NT2/D1 (cell line): ENCODE measurements at regions not wholly inside any gene's neighbourhood (a gene's known extent, or its start where the extent isn't known, plus 50 kb on each side); places are given as distances from the start of the nearest gene placed in this dataset.

ENCODE experiments used
- DNase-seq: peaks from one replicate; pipeline ENCODE4 v3.0.0-alpha.2; 2011; ENCODE audit warnings: low read depth, low spot score
- H3K27me3 ChIP-seq: 2 replicates; pipeline ENCODE4 v1.6.0; 2011; ENCODE audit warnings: mild to moderate bottlenecking; ENCODE audit not compliant: insufficient read length, insufficient read depth
- H3K36me3 ChIP-seq: 2 replicates; pipeline ENCODE4 v1.6.1; 2011; ENCODE audit warnings: mild to moderate bottlenecking, low read length, mixed read lengths; ENCODE audit not compliant: insufficient read depth, insufficient read length
- H3K4me1 ChIP-seq: 2 replicates; pipeline ENCODE4 v1.5.1; 2011; ENCODE audit not compliant: insufficient read depth, insufficient read length
- H3K4me3 ChIP-seq: 2 replicates; pipeline ENCODE4 v1.5.1; 2011; ENCODE audit warnings: low read depth; ENCODE audit not compliant: insufficient read length
- H3K9ac ChIP-seq: 2 replicates; pipeline ENCODE4 v1.6.0; 2011; ENCODE audit warnings: low read depth; ENCODE audit not compliant: insufficient read length
- H3K9me3 ChIP-seq: 2 replicates; pipeline ENCODE4 v1.5.1; 2011; ENCODE audit warnings: mild to moderate bottlenecking, low read length; ENCODE audit not compliant: insufficient read depth
- SUZ12 ChIP-seq: IDR thresholded peaks from 2 replicates; pipeline ENCODE4 v1.6.1; 2011; ENCODE audit not compliant: insufficient read length, insufficient read depth; ENCODE audit errors: extremely low read depth
- YY1 ChIP-seq: IDR thresholded peaks from 2 replicates; pipeline ENCODE4 v1.6.1; 2011; ENCODE audit not compliant: insufficient read length, insufficient read depth
- ZNF274 ChIP-seq: IDR thresholded peaks from 2 replicates; pipeline ENCODE4 v1.6.1; 2011; ENCODE audit warnings: mild to moderate bottlenecking, low read depth, low read length

DNA sequence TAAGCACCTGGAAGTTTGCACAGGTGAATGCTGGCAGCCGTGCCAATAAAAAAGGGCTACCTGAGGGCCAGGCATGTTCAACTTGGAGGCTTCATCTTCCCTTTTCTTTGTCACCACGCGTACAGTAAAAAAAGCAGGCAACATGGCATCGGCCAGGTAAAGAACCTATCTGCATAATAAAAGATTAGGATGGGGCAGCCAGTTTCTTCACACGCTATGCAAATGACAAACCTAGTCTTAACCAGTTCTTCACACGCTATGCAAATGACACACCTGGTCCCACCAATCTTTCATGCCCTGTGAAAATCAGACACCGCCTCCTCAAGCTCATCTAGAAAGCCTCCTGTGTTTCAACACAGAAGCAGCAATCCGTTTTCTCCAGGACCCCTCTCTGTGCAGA is 413.4 kb downstream of the HLX start:
- Histone ChIP-seq H3K9me3 (no peaks in the 10 kb centered on the region), H3K9ac (no peak overlapping the region), H3K27me3 (no peaks in the 10 kb centered on the region), H3K4me3 (no peak overlapping the region), H3K36me3 (no peaks in the 10 kb centered on the region), H3K4me1 (no peaks in the 10 kb centered on the region)
- TF ChIP-seq SUZ12 (no peak), ZNF274 (no peak), YY1 (no peak)
- no peak for DNase-seq

DNA sequence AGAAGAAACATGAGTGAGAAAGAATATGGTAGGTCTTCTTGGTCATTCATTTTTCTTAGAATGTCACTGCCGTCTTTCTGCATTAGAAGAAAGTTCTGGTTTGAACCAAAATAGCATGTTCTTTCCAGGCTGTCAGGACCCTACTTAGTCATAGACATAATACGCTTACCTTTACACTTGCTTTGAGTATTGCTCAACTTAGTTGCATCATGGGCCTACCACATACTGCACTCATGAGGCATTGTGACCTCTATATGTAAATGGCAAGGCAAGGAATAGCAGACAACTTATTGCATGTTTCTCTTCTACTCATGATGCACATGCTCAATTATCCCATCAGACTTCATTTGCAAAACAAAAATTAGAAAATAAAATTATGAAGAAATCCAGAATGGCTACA is 415.0 kb downstream of the HLX start:
- TF ChIP-seq SUZ12 (no peak), ZNF274 (no peak), YY1 (no peak)
- no peaks in the 10 kb centered on the region for H3K27me3 ChIP-seq
- no peak overlapping the region for H3K4me3 ChIP-seq
- H3K9ac ChIP-seq, result no peak overlapping the region
- H3K9me3 ChIP-seq, result no peaks in the 10 kb centered on the region
- H3K36me3 ChIP-seq, result no peaks in the 10 kb centered on the region
- DNase-seq, result no peak
- no peaks in the 10 kb centered on the region for H3K4me1 ChIP-seq

DNA sequence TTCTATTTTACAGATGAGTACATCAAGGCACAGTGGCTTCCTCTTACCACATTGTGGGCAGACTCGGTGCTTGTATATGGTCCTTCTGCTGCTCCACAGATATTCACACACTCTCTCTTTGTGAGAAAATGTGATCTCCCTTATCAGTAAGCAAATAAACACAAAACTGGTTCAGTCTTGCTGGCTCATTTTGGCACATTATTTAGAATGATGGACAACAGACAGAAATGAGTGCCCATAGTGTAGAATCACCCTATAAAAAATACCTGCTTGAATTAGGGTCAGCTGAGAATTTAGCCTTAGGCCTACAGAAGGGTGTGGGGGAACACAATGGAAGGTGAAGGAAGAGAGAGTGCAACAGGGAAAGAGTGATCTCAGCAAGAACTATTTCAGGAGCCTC is 423.1 kb downstream of the HLX start:
- no peak for DNase-seq
- no peak for TF ChIP-seq YY1
- TF ChIP-seq ZNF274, result no peak
- TF ChIP-seq SUZ12, result no peak
- Histone ChIP-seq H3K27me3 (no peaks in the 10 kb centered on the region), H3K36me3 (no peaks in the 10 kb centered on the region), H3K4me3 (no peak overlapping the region), H3K4me1 (no peaks in the 10 kb centered on the region), H3K9ac (no peak overlapping the region), H3K9me3 (no peaks in the 10 kb centered on the region)

DNA sequence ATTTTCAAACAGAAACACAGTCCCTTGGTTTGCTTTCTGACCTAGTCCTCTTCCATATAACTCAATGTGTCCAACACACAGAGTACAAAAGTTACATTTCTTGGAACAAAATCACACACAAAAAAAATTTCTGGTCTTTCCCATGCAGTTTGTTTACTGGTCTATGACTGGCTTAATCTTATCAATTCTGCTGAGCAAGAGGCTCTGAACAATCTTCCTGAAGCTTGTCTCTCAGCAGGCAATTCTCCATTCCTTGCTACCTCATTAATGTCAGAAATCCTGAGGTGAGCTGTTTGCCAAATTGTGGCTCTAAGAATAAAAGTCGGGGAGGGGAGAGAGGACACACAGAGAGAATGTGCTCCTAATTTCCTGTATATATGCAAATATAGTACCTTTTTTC is 423.6 kb downstream of the HLX start:
- no peaks in the 10 kb centered on the region for H3K9me3 ChIP-seq

DNA sequence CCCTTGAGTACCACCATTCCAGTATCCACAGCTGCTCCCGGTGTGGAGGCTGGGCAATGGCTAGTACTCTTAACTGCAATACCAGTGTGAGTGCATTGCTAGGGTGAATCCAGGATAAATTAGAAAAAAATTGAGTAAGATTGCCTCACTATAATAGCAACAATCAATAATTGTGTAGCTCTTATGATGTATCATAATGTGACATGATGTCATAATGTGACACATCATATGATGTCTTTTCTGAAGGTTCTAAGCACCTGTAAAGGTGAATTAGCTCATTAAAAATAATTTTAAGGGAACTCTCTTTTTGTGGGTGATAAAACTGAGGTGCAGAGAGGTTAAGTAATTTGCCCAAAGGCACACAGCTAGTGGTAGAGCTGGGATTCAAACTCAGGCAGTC is 424.4 kb downstream of the HLX start:
- TF ChIP-seq YY1 (no peak), SUZ12 (no peak)
- no peak overlapping the region for H3K4me3 ChIP-seq
- H3K4me1 ChIP-seq, result no peaks in the 10 kb centered on the region
- no peaks in the 10 kb centered on the region for H3K27me3 ChIP-seq
- peaks cover 4% of the 10 kb centered on the region; the same call in 1 of the 2 replicates for H3K9me3 ChIP-seq
- no peaks in the 10 kb centered on the region for H3K36me3 ChIP-seq
- no peak overlapping the region for H3K9ac ChIP-seq
- DNase-seq, result no peak

More for the DNA sequence above, 423.6 kb downstream of the HLX start:
- Histone ChIP-seq H3K4me1 (no peaks in the 10 kb centered on the region), H3K4me3 (no peak overlapping the region), H3K36me3 (no peaks in the 10 kb centered on the region), H3K27me3 (no peaks in the 10 kb centered on the region), H3K9ac (no peak overlapping the region)
- TF ChIP-seq ZNF274 (no peak), YY1 (no peak), SUZ12 (no peak)
- no peak for DNase-seq

DNA sequence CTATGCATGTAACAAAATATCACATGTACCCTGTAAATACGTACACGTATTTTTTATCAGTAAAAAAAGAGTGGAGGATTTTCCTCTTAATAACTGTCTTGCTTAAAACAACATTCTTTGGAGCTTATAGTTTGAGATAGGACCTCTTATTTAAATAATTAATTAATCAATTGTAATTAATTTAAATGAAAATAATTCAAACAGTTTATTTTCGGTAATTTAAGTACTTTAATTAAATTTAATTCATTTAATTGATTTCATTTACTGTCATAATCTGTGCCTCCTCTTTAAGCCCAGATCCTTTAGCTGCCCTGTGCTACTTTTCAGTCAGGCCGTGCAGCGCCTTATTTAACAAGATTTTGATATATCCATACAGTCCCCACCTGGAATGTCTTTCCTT is 427.0 kb downstream of the HLX start:
- Histone ChIP-seq H3K4me3 (no peak overlapping the region), H3K4me1 (no peaks in the 10 kb centered on the region), H3K9me3 (peaks cover 10% of the 10 kb centered on the region; the same call in 1 of the 2 replicates), H3K27me3 (no peaks in the 10 kb centered on the region), H3K9ac (no peak overlapping the region), H3K36me3 (no peaks in the 10 kb centered on the region)
- DNase-seq, result no peak
- TF ChIP-seq SUZ12, result no peak
- no peak for TF ChIP-seq ZNF274
- TF ChIP-seq YY1, result no peak

DNA sequence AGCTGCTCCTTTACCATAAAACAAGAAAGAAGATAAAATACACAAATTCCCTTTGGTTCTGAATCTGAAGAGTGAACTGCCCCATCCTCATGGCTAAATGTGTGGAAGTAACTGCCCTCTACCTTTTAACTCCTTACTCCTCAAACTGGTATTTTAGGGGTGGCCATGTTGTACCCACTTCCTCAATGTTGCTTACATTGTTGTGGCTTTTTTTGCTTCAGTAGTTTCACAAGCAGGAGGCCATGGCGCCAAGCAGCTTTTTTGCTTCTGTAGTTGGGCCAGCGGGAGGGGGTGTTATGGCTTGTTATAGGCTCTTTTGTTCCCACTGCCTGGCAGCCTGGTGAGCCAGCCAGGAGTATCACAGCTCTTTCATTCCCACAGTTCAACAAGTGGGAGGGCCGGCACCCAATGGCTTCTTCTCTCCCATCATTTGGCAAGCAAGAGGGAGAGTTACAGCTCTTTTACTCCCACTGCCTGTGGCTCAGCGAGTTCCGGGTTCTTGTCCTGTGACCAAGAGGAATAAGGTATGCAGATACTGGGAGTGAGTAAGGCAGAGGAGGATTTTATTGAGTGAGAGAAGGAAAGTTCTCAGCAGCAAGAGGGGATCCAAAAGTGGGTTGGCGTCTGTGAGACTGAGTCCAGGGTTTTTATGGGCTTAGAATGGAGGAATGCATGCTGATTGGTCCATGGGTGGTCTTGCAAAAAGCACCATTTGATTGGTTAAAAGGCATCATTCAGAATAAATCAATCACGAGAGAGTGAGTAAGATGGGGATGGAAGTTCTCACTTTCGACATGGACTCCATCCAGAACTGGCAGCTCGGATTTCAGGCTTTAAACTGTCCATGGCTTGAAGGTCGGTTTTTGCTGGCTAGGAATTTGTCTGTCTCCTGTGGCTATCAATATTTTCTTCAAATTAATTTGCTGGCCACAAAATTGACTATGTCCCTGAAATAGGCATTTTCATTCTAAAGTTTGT is 429.6 kb downstream of the HLX start:
- no peak for DNase-seq
- Histone ChIP-seq H3K27me3 (no peaks in the 10 kb centered on the region), H3K9ac (no peak overlapping the region), H3K4me3 (no peak overlapping the region), H3K9me3 (peaks cover 10% of the 10 kb centered on the region; the same call in 1 of the 2 replicates), H3K36me3 (no peaks in the 10 kb centered on the region), H3K4me1 (no peaks in the 10 kb centered on the region)
- TF ChIP-seq YY1, result no peak
- no peak for TF ChIP-seq SUZ12
- TF ChIP-seq ZNF274, result no peak
